Nephron progenitor cell (in vitro differentiated cells): ENCODE measurements at regions not wholly inside any gene's neighbourhood (a gene's known extent, or its start where the extent isn't known, plus 50 kb on each side); places are given as distances from the start of the nearest gene placed in this dataset.

Experiments
- DNase-seq: peaks from one replicate; pipeline ENCODE4 v3.0.0; 2021
- H3K27ac Mint-ChIP-seq: 2 replicates; pipeline ENCODE4 v1.8.0; 2021; ENCODE audit warnings: mild to moderate bottlenecking, moderate library complexity, mixed read lengths
- H3K27me3 Mint-ChIP-seq: 2 replicates; pipeline ENCODE4 v1.8.0; 2021; ENCODE audit warnings: mild to moderate bottlenecking, low read depth, mixed read lengths; ENCODE audit not compliant: poor library complexity
- H3K36me3 Mint-ChIP-seq: 2 replicates; pipeline ENCODE4 v1.8.0; 2021; ENCODE audit warnings: low read depth, mixed read lengths
- H3K4me1 Mint-ChIP-seq: 2 replicates; pipeline ENCODE4 v1.8.0; 2021; ENCODE audit warnings: mixed read lengths
- H3K4me3 Mint-ChIP-seq: 2 replicates; pipeline ENCODE4 v1.8.0; 2021; ENCODE audit warnings: mild to moderate bottlenecking, moderate library complexity, mixed read lengths
- H3K9me3 Mint-ChIP-seq: 2 replicates; pipeline ENCODE4 v1.8.0; 2021; ENCODE audit warnings: mild to moderate bottlenecking, moderate library complexity, mixed read lengths
- TF ChIP-seq, protein P1 (sequence below): fragments of 200-600 bp; sonication (generic); IDR thresholded peaks from 2 replicates; pipeline ENCODE4 v1.5.0; 2021; ENCODE audit warnings: antibody characterized with exemption

DNA sequence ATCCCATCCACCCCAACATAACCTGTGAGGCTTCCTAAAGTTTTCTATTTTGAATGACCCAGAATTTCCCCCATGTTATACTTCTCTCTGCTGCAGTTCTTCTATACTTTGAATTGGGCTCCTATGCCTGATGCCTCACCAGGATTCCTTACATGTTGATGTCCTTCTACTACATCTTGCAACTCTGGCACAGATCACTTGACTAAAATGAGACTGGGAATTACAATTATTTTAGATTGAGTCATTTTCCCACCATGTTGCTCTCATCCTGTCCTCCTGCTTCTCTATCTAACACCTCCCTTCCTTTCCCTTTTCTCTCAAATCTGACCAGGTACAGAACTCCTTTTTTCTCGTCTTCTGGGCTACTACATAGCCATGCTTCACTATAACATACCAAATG lies 314.0 kb upstream of the KCNJ16 start:
- no peaks in the 10 kb centered on the region for H3K27me3 Mint-ChIP-seq
- H3K4me3 Mint-ChIP-seq: no peak overlapping the region
- no peak overlapping the region for H3K27ac Mint-ChIP-seq
- no peak for DNase-seq
- no peaks in the 10 kb centered on the region for H3K9me3 Mint-ChIP-seq
- no peaks in the 10 kb centered on the region for H3K4me1 Mint-ChIP-seq
- no peaks in the 10 kb centered on the region for H3K36me3 Mint-ChIP-seq
- TF ChIP-seq, protein P1, sequence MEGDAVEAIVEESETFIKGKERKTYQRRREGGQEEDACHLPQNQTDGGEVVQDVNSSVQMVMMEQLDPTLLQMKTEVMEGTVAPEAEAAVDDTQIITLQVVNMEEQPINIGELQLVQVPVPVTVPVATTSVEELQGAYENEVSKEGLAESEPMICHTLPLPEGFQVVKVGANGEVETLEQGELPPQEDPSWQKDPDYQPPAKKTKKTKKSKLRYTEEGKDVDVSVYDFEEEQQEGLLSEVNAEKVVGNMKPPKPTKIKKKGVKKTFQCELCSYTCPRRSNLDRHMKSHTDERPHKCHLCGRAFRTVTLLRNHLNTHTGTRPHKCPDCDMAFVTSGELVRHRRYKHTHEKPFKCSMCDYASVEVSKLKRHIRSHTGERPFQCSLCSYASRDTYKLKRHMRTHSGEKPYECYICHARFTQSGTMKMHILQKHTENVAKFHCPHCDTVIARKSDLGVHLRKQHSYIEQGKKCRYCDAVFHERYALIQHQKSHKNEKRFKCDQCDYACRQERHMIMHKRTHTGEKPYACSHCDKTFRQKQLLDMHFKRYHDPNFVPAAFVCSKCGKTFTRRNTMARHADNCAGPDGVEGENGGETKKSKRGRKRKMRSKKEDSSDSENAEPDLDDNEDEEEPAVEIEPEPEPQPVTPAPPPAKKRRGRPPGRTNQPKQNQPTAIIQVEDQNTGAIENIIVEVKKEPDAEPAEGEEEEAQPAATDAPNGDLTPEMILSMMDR: no peak

DNA sequence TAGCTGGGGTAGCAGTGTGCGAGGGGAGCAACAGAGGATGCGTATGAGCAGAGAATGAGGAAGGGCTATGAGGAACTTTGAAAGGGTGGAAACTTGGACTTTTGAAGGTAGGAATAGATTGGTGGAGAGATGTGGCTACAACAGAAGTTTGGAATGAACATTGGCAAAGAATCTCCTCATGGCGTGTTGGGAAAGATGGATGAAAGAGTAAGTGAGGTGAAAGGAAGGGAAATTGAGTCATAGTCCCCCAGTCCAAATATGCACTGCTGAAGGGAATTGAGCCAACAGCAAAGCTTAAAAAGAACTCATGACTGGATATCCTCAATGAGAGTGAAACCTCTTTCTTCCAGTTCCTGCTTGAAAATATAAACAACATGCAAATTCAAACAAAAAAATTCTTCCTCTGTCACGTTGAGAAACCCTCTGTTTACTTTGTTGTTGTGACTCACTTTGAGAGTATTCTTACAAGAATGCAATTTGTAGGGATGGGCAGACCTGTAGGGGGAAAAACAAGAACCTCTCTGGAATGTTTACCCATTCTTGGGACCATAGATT lies 313.2 kb upstream of the KCNJ16 start:
- TF ChIP-seq, protein P1: no peak
- H3K4me1 Mint-ChIP-seq: no peaks in the 10 kb centered on the region
- DNase-seq: no peak
- H3K4me3 Mint-ChIP-seq: no peak overlapping the region
- H3K36me3 Mint-ChIP-seq: no peaks in the 10 kb centered on the region
- H3K27me3 Mint-ChIP-seq: no peaks in the 10 kb centered on the region
- H3K27ac Mint-ChIP-seq: no peak overlapping the region
- no peaks in the 10 kb centered on the region for H3K9me3 Mint-ChIP-seq

DNA sequence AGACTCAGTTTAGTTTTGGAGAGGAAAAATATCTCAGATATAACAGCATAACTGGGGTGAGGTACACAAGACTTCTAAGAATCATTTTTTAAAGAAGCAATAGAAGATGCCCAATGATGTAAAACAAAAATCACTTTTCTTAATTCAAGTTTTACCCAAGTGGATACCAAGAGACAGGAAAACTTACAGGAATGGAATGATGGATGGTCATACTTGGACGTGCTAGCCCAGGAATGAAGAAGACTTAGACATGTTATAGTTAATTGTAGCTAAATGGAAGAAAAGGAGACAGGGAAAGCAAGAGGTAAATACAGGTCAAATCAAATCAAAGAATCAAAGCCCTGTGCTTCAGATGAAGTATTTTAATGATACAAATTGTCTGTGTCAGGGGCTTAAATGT lies 312.7 kb upstream of the KCNJ16 start:
- no peak for DNase-seq
- H3K4me1 Mint-ChIP-seq: no peaks in the 10 kb centered on the region
- no peaks in the 10 kb centered on the region for H3K27me3 Mint-ChIP-seq
- no peak overlapping the region for H3K4me3 Mint-ChIP-seq
- TF ChIP-seq, protein P1: no peak
- H3K27ac Mint-ChIP-seq: no peak overlapping the region
- no peaks in the 10 kb centered on the region for H3K36me3 Mint-ChIP-seq
- no peaks in the 10 kb centered on the region for H3K9me3 Mint-ChIP-seq

DNA sequence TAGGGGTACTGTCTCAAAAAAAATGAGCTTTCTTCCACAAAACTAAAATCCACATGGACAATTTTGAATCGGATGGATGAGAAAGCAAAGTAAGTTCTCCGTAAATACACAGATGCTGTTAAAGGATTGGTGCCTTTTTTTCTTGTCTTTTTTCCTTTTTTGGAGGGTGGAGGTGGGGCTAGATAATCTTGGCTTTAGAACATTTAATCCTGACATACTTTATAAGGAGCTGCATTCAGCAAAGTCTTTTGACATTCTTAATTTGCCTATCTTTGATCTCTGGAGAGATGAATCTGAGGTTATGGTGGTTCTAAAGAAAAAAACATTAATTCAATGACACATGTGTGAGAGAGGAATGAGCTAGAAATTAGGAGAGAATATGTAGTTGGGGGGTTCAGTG lies 312.3 kb upstream of the KCNJ16 start:
- no peak overlapping the region for H3K4me3 Mint-ChIP-seq
- no peaks in the 10 kb centered on the region for H3K4me1 Mint-ChIP-seq
- no peaks in the 10 kb centered on the region for H3K36me3 Mint-ChIP-seq

DNA sequence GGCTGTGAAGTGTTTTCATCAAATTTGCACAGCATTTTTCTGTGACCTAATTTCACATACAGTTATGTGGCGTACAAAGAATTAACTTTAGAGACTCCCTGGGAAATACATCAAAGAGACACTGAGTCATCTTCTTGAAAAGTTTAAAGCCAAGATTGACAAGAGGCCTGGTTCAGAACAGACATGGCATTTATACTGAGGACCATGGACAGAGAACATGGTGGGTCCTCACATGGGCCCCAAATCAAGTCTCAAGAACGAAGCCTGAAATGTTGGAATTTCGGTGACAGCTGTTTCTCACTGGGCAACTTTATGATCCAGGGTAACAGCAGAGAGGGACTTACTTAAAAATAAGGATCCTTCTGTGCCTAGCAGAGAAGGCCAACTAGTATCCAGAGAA lies 311.5 kb upstream of the KCNJ16 start:
- H3K36me3 Mint-ChIP-seq: no peaks in the 10 kb centered on the region
- no peak for DNase-seq
- no peaks in the 10 kb centered on the region for H3K9me3 Mint-ChIP-seq
- no peak overlapping the region for H3K4me3 Mint-ChIP-seq
- no peak overlapping the region for H3K27ac Mint-ChIP-seq
- TF ChIP-seq, protein P1: no peak
- no peaks in the 10 kb centered on the region for H3K27me3 Mint-ChIP-seq
- no peaks in the 10 kb centered on the region for H3K4me1 Mint-ChIP-seq

More for the DNA sequence above, 312.3 kb upstream of the KCNJ16 start:
- H3K9me3 Mint-ChIP-seq: no peaks in the 10 kb centered on the region
- DNase-seq: no peak
- no peak overlapping the region for H3K27ac Mint-ChIP-seq
- TF ChIP-seq, protein P1: no peak
- H3K27me3 Mint-ChIP-seq: no peaks in the 10 kb centered on the region

DNA sequence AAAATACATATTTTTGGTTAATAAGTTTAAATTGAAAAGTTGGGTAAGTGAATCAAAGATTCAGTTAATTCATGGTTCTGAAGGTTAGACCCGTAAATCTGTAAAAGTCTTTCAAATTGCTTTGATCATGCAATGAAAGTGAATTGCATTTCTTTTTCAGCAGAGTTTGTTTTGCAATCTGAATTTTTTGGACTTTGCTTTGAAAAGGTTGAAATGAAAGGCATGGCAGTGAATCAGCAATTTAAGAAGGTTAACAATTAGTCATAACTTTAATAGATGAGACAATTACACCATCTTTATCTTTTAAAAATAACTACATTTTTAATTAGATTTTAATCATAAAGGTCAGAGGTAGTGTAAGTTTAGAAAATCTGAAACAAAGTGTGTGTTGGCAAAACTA lies 310.9 kb upstream of the KCNJ16 start:
- Mint-ChIP-seq H3K4me3 (no peak overlapping the region), H3K27ac (no peak overlapping the region)
- DNase-seq: no peak

More for the DNA sequence above, 310.9 kb upstream of the KCNJ16 start:
- H3K36me3 Mint-ChIP-seq: no peaks in the 10 kb centered on the region
- TF ChIP-seq, protein P1: no peak
- no peaks in the 10 kb centered on the region for H3K4me1 Mint-ChIP-seq
- H3K27me3 Mint-ChIP-seq: no peaks in the 10 kb centered on the region
- no peaks in the 10 kb centered on the region for H3K9me3 Mint-ChIP-seq
